ENCODE measurements at regions not wholly inside any gene's neighbourhood (a gene's known extent, or its start where the extent isn't known, plus 50 kb on each side); places are given as distances from the start of the nearest gene placed in this dataset.
"Not testable (repeated sequence)": the region's sequence is repeated elsewhere in the genome, so short reads cannot be mapped to it uniquely, and the experiment has no call there.

GRCh38 chrX:6954836-6955235 lies 192.7 kb upstream of the STS start:
- DNase-seq (ENCODE audit: low spot score): no peak
- in situ Hi-C loops (cut with MboI; ENCODE audit: low pct_unique_long_range_greater_than_20kb, low sequenced_read_pairs, unreplicated experiment): no loop called here
- no peak for TF ChIP-seq CTCF (IDR thresholded peaks at IDR 0.05; ENCODE audit: extremely low read depth, insufficient read depth, missing control alignments)

GRCh38 chrX:6946168-6946567 lies 201.3 kb upstream of the STS start:
- TF ChIP-seq CTCF (IDR thresholded peaks at IDR 0.05; ENCODE audit: extremely low read depth, insufficient read depth, missing control alignments): no peak
- in situ Hi-C loops (cut with MboI; ENCODE audit: low pct_unique_long_range_greater_than_20kb, low sequenced_read_pairs, unreplicated experiment): no loop called here
- DNase-seq (ENCODE audit: low spot score): no peak

GRCh38 chrX:6941041-6941440 lies 206.5 kb upstream of the STS start:
- in situ Hi-C loops (cut with MboI; ENCODE audit: low pct_unique_long_range_greater_than_20kb, low sequenced_read_pairs, unreplicated experiment): no loop called here
- no peak for TF ChIP-seq CTCF (IDR thresholded peaks at IDR 0.05; ENCODE audit: extremely low read depth, insufficient read depth, missing control alignments)
- no peak for DNase-seq (ENCODE audit: low spot score)

- in situ Hi-C loops (cut with MboI; ENCODE audit: low pct_unique_long_range_greater_than_20kb, low sequenced_read_pairs, unreplicated experiment); DNase-seq (ENCODE audit: low spot score): not testable (repeated sequence)
These were observed 214.6 kb upstream of the STS start for GRCh38 chrX:6932942-6933341.

GRCh38 chrX:6930307-6930849 lies 217.1 kb upstream of the STS start:
- TF ChIP-seq CTCF (IDR thresholded peaks at IDR 0.05; ENCODE audit: extremely low read depth, insufficient read depth, missing control alignments): no peak
- DNase-seq (ENCODE audit: low spot score): no peak
- in situ Hi-C loops (cut with MboI; ENCODE audit: low pct_unique_long_range_greater_than_20kb, low sequenced_read_pairs, unreplicated experiment): no loop called here

GRCh38 chrX:6924443-6925077 lies 223.0 kb upstream of the STS start:
- TF ChIP-seq CTCF (IDR thresholded peaks at IDR 0.05; ENCODE audit: extremely low read depth, insufficient read depth, missing control alignments): no peak
- no peak for DNase-seq (ENCODE audit: low spot score)
- in situ Hi-C loops (cut with MboI; ENCODE audit: low pct_unique_long_range_greater_than_20kb, low sequenced_read_pairs, unreplicated experiment): no loop called here

GRCh38 chrX:6917666-6918065 lies 229.8 kb upstream of the STS start:
- no peak for TF ChIP-seq CTCF (IDR thresholded peaks at IDR 0.05; ENCODE audit: extremely low read depth, insufficient read depth, missing control alignments)
- in situ Hi-C loops (cut with MboI; ENCODE audit: low pct_unique_long_range_greater_than_20kb, low sequenced_read_pairs, unreplicated experiment): no loop called here
- no peak for DNase-seq (ENCODE audit: low spot score)

Data from GM13977 (cell line).